HEK293 (cell line): ENCODE measurements at regions not wholly inside any gene's neighbourhood (a gene's known extent, or its start where the extent isn't known, plus 50 kb on each side); places are given as distances from the start of the nearest gene placed in this dataset.

Experiments used
- CTCF ChIA-PET: fragments of 350-600 bp; formaldehyde crosslinking; extraction: SDS; loops from one replicate; lab custom pipeline; 2021; ENCODE audit warnings: antibody characterized with exemption; lab: Yijun Ruan, JAX
- POLR2A ChIA-PET: fragments of 300-600 bp; formaldehyde crosslinking; extraction: SDS; loops from one replicate; lab custom pipeline; 2020; ENCODE audit warnings: antibody characterized with exemption, inconsistent platforms; lab: Yijun Ruan, JAX
- H3K27ac ChIP-seq: fragments of 200-500 bp; sonication (Bioruptor generic); 2 replicates; pipeline ENCODE4 v1.5.1; 2014; ENCODE audit warnings: low read depth, low read length, control low read depth, inconsistent platforms; ENCODE audit errors: extremely low read depth
- H3K36me3 ChIP-seq, 2 experiments: fragments of 200-500 bp in 1 of 2; sonication (Bioruptor generic) in 1 of 2; 1 replicate in 1 of 2; 2 replicates in 1 of 2; pipeline ENCODE4 v1.5.1; 2014 to 2017; ENCODE audit warnings: inconsistent platforms in 2 of 2, low read length in 2 of 2; ENCODE audit not compliant: control insufficient read depth in 2 of 2, insufficient read depth in 1 of 2
- H3K4me1 ChIP-seq: fragments of 200-500 bp; sonication (Bioruptor generic); 2 replicates; pipeline ENCODE4 v1.5.1; 2014; ENCODE audit warnings: mild to moderate bottlenecking, low read length, inconsistent platforms; ENCODE audit not compliant: control insufficient read depth, insufficient read depth
- H3K4me3 ChIP-seq: 2 replicates; pipeline ENCODE4 v1.5.1; 2011; ENCODE audit warnings: low read depth, mild to moderate bottlenecking, control low read depth, low read length, moderate library complexity
- H3K9me3 ChIP-seq: fragments of 200-500 bp; sonication (Bioruptor generic); 2 replicates; pipeline ENCODE4 v1.5.1; 2014; ENCODE audit warnings: low read depth, low read length, inconsistent platforms; ENCODE audit not compliant: control insufficient read depth, insufficient read depth
- IKZF3 ChIP-seq: fragments of 450-650 bp; IDR thresholded peaks from 2 replicates; pipeline ENCODE4 v1.5.0; 2018; ENCODE audit warnings: missing biosample characterization, mild to moderate bottlenecking, missing genetic modification characterization, moderate library complexity
- MYNN ChIP-seq: fragments of 450-650 bp; formaldehyde crosslinking; IDR thresholded peaks from 2 replicates; pipeline ENCODE4 v1.5.1; 2016; ENCODE audit warnings: missing biosample characterization, missing genetic modification characterization, borderline replicate concordance
- PATZ1 ChIP-seq: fragments of 450-650 bp; formaldehyde crosslinking; IDR thresholded peaks from 2 replicates; pipeline ENCODE4 v1.5.1; 2016; ENCODE audit warnings: missing biosample characterization, missing genetic modification characterization
- RBAK ChIP-seq: fragments of 450-650 bp; formaldehyde crosslinking; IDR thresholded peaks from 2 replicates; pipeline ENCODE4 v1.5.1; 2016; ENCODE audit warnings: missing biosample characterization, missing genetic modification characterization
- SP2 ChIP-seq: fragments of 450-650 bp; formaldehyde crosslinking; IDR thresholded peaks from 2 replicates; pipeline ENCODE4 v1.5.1; 2016; ENCODE audit warnings: missing biosample characterization, missing genetic modification characterization
- SP7 ChIP-seq: fragments of 450-650 bp; formaldehyde crosslinking; IDR thresholded peaks from 2 replicates; pipeline ENCODE4 v1.5.1; 2016; ENCODE audit warnings: missing biosample characterization, missing genetic modification characterization
- TSHZ1 ChIP-seq: fragments of 450-650 bp; formaldehyde crosslinking; IDR thresholded peaks from 2 replicates; pipeline ENCODE4 v1.5.1; 2016; ENCODE audit warnings: missing biosample characterization, missing genetic modification characterization, borderline replicate concordance
- ZBTB10 ChIP-seq: fragments of 450-650 bp; formaldehyde crosslinking; IDR thresholded peaks from 2 replicates; pipeline ENCODE4 v1.5.1; 2016; ENCODE audit warnings: missing biosample characterization, missing genetic modification characterization
- ZNF148 ChIP-seq: fragments of 450-650 bp; formaldehyde crosslinking; IDR thresholded peaks from 2 replicates; pipeline ENCODE4 v1.5.0; 2017; ENCODE audit warnings: missing biosample characterization, missing genetic modification characterization, borderline replicate concordance
- ZNF157 ChIP-seq: fragments of 450-650 bp; formaldehyde crosslinking; IDR thresholded peaks from 2 replicates; pipeline ENCODE4 v1.5.1; 2016; ENCODE audit warnings: missing biosample characterization, missing genetic modification characterization
- ZNF211 ChIP-seq: fragments of 450-650 bp; formaldehyde crosslinking; IDR thresholded peaks from 2 replicates; pipeline ENCODE4 v1.5.1; 2016; ENCODE audit warnings: low read depth, missing biosample characterization, missing genetic modification characterization
- ZNF223 ChIP-seq: fragments of 450-650 bp; formaldehyde crosslinking; IDR thresholded peaks from 2 replicates; pipeline ENCODE4 v1.5.1; 2016; ENCODE audit warnings: missing biosample characterization, missing genetic modification characterization
- ZNF239 ChIP-seq: fragments of 450-650 bp; formaldehyde crosslinking; IDR thresholded peaks from 2 replicates; pipeline ENCODE4 v1.5.1; 2016; ENCODE audit warnings: missing biosample characterization, missing genetic modification characterization
- ZNF391 ChIP-seq: fragments of 450-650 bp; formaldehyde crosslinking; IDR thresholded peaks from 2 replicates; pipeline ENCODE4 v1.5.1; 2016; ENCODE audit warnings: low read depth, missing biosample characterization, missing genetic modification characterization, borderline replicate concordance
- ZNF571 ChIP-seq: fragments of 450-650 bp; formaldehyde crosslinking; IDR thresholded peaks from 2 replicates; pipeline ENCODE4 v1.5.0; 2017; ENCODE audit warnings: missing biosample characterization, missing genetic modification characterization
- ZNF585B ChIP-seq: fragments of 450-650 bp; formaldehyde crosslinking; IDR thresholded peaks from 2 replicates; pipeline ENCODE4 v1.5.1; 2016; ENCODE audit warnings: missing biosample characterization, missing genetic modification characterization
- ZNF621 ChIP-seq: fragments of 450-650 bp; formaldehyde crosslinking; IDR thresholded peaks from 2 replicates; pipeline ENCODE4 v1.5.1; 2017; ENCODE audit warnings: missing biosample characterization, missing genetic modification characterization
- ZNF670 ChIP-seq: fragments of 450-650 bp; formaldehyde crosslinking; IDR thresholded peaks from 2 replicates; pipeline ENCODE4 v1.5.1; 2016; ENCODE audit warnings: missing biosample characterization, missing genetic modification characterization, low read depth
- ZNF830 ChIP-seq: fragments of 450-650 bp; IDR thresholded peaks from 2 replicates; pipeline ENCODE4 v1.5.0; 2018; ENCODE audit warnings: missing biosample characterization, missing genetic modification characterization, low read depth, mild to moderate bottlenecking, moderate library complexity
- ZSCAN18 ChIP-seq: fragments of 450-650 bp; formaldehyde crosslinking; IDR thresholded peaks from 2 replicates; pipeline ENCODE4 v1.5.1; 2016; ENCODE audit warnings: missing biosample characterization, missing genetic modification characterization
- ZSCAN23 ChIP-seq: fragments of 450-650 bp; formaldehyde crosslinking; IDR thresholded peaks from 2 replicates; pipeline ENCODE4 v1.5.1; 2016; ENCODE audit warnings: missing biosample characterization, missing genetic modification characterization

- TF ChIP-seq ZSCAN18 (tag by site-specific recombination) (no peak), ZNF157 (tag by site-specific recombination) (no peak), ZBTB10 (tag by site-specific recombination) (no peak), RBAK (tag by site-specific recombination) (no peak), IKZF3 (tag by site-specific recombination) (no peak), SP7 (no peak), ZNF670 (tag by site-specific recombination) (no peak)
- Histone ChIP-seq H3K4me3 (no peak overlapping the region), H3K9me3 (no peaks in the 10 kb centered on the region), H3K27ac (no peak overlapping the region), H3K36me3 (no peaks in the 10 kb centered on the region), H3K4me1 (no peaks in the 10 kb centered on the region)
- POLR2A ChIA-PET: no interaction called here
- CTCF ChIA-PET: interaction anchor here (0.6 kb wide), 1 partner anchor 20 kb away, joined by 3 read pairs; no protein-coding TSS in a partner anchor
Observed at GRCh38 chr14:87169362-87169761, 823.6 kb downstream of the GALC start.

GRCh38 chr14:87161502-87161901, 831.5 kb downstream of the GALC start:
- Histone ChIP-seq H3K4me3 (no peak overlapping the region), H3K36me3 (no peaks in the 10 kb centered on the region), H3K4me1 (no peaks in the 10 kb centered on the region), H3K9me3 (no peaks in the 10 kb centered on the region), H3K27ac (no peak overlapping the region)
- no peak for TF ChIP-seq PATZ1 (tag by site-specific recombination)
- TF ChIP-seq ZNF571 (tag by site-specific recombination): no peak
- TF ChIP-seq SP2 (tag by site-specific recombination): no peak
- TF ChIP-seq ZNF391: no peak
- no peak for TF ChIP-seq ZSCAN23 (tag by site-specific recombination)
- TF ChIP-seq ZNF239: no peak
- ChIA-PET CTCF (no interaction called here), POLR2A (no interaction called here)

GRCh38 chr14:87160989-87161388, 832.0 kb downstream of the GALC start:
- H3K27ac ChIP-seq: no peak overlapping the region
- CTCF ChIA-PET: no interaction called here
- POLR2A ChIA-PET: no interaction called here
- H3K4me1 ChIP-seq: no peaks in the 10 kb centered on the region
- H3K9me3 ChIP-seq: no peaks in the 10 kb centered on the region
- no peak overlapping the region for H3K4me3 ChIP-seq
- H3K36me3 ChIP-seq: no peaks in the 10 kb centered on the region
- TF ChIP-seq ZNF830 (tag by site-specific recombination) (no peak), ZNF148 (tag by site-specific recombination) (no peak), TSHZ1 (tag by site-specific recombination) (no peak), ZNF223 (tag by site-specific recombination) (no peak), ZNF211 (tag by site-specific recombination) (no peak), ZNF585B (tag by site-specific recombination) (no peak), ZNF621 (no peak), MYNN (tag by site-specific recombination) (no peak)
